Motor neuron (in vitro differentiated cells): ENCODE measurements at regions not wholly inside any gene's neighbourhood (a gene's known extent, or its start where the extent isn't known, plus 50 kb on each side); places are given as distances from the start of the nearest gene placed in this dataset.
"Not testable (repeated sequence)": the region's sequence is repeated elsewhere in the genome, so short reads cannot be mapped to it uniquely, and the experiment has no call there.

ENCODE experiments used
- ATAC-seq, 8 experiments: fragments of 200-7000 bp; cut with Tn5 transposase; replicated peaks in 6 of 8; 2 replicates each; pipeline ENCODE4 v1.8.0; 2021; ENCODE audit warnings: mild to moderate bottlenecking in 8 of 8, moderate library complexity in 8 of 8
- H3K27ac ChIP-seq, 2 donors: fragments of 250-450 bp; sonication (Bioruptor Pico); 2 replicates each; pipeline ENCODE4 v1.9.0; 2021; ENCODE audit warnings: antibody characterized with exemption in 2 of 2, mild to moderate bottlenecking in 2 of 2, moderate library complexity in 1 of 2
- H3K4me1 ChIP-seq, 2 donors: fragments of 250-450 bp; sonication (Bioruptor Pico); replicated peaks in 1 of 2; 2 replicates each; pipeline ENCODE4 v1.6.1; 2021; ENCODE audit warnings: antibody characterized with exemption in 2 of 2, mild to moderate bottlenecking in 2 of 2, moderate library complexity in 1 of 2
- H3K4me3 ChIP-seq, 5 donors: fragments of 250-450 bp; sonication (Bioruptor Pico); 2 replicates each; pipeline ENCODE4 v1.9.0; 2021; ENCODE audit warnings: antibody characterized with exemption in 5 of 5, mild to moderate bottlenecking in 5 of 5, moderate library complexity in 4 of 5
- WGBS, 10 experiments: fragments of 450-650 bp; shearing (Covaris generic); methylation state at CpG; one replicate each; pipeline ENCODE4 v1.0.0; 2022; 5-methylcytosine and 5-hydroxymethylcytosine counted together
- in situ Hi-C, 9 experiments: fragments of 400-800 bp; cut with MboI; loops; one replicate each; pipeline ENCODE4 v1.15.0; 2021; ENCODE audit warnings: low sequenced_read_pairs in 9 of 9, low pct_unique_long_range_greater_than_20kb in 2 of 9; ENCODE audit not compliant: unreplicated experiment in 9 of 9

DNA sequence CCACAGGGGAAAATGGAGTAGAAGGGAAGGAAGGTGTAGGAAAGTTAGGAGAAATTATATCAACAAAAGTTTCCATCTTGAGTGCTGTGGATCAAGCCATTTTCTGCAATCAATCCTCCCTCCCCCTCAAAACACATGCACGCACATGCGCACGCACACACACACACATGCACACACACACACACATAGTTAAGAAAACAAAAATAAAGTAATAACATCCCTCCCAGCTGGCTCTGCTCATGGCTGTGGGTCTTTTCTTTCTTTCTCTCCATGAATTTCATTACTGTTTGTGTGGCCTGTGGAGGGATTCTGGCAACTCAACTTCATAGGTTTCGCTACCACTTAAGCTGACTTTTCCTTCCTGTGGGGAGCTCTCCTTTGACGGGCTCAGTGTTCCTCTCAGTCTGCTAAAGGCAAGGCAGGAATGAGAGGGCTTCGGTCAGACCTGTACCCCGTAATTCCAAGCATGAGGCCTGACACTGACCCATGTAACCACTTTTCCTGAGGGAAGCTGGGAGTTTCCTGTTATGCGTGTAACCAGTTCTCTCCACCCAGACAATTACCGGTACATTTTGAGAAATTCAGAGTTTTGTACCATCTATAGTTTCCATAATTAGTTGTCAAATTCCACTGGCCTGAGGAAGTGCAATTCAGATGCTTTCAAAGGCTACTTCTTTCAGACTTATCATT lies 79.8 kb downstream of the ZNF92 start:
- in situ Hi-C loops = loop anchor here in 1 of 9 experiments (25.0 kb wide), 1 partner anchor 241 kb away; no protein-coding TSS in a partner anchor
- no peak overlapping the region for H3K27ac ChIP-seq
- H3K4me3 ChIP-seq = no peak overlapping the region
- no peaks in the 10 kb centered on the region for H3K4me1 ChIP-seq
- no peak for ATAC-seq
- WGBS, 10 experiments = 14 to 100% (median 80%) methylated on average over 1 to 5 of the region's 9 CpGs; no CpG with 5 or more reads in 2 of the 10 experiments

DNA sequence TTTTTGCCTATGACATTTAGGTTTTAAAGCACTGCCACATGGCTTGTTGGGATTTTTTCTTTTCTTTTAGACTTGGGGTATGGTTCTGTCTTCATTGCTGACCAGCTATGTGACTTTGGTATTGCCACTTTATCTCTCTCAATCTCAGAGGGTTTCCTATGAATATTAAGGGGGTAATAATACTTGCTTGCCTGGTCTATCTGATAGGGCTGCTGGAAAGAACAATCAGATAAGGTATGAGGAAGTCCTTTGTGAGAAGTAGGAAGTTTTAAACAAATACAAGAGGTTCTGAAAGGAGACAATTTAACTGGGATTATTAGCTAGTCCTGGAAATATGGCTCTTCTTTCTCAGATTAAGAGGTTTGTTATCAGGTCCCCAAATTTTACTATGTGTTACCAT lies 80.8 kb downstream of the ZNF92 start:
- H3K27ac ChIP-seq = no peak overlapping the region
- in situ Hi-C loops = loop anchor here in 1 of 9 experiments (25.0 kb wide), 1 partner anchor 242 kb away; no protein-coding TSS in a partner anchor
- H3K4me1 ChIP-seq = no peaks in the 10 kb centered on the region
- ATAC-seq = no peak
- no peak overlapping the region for H3K4me3 ChIP-seq

DNA sequence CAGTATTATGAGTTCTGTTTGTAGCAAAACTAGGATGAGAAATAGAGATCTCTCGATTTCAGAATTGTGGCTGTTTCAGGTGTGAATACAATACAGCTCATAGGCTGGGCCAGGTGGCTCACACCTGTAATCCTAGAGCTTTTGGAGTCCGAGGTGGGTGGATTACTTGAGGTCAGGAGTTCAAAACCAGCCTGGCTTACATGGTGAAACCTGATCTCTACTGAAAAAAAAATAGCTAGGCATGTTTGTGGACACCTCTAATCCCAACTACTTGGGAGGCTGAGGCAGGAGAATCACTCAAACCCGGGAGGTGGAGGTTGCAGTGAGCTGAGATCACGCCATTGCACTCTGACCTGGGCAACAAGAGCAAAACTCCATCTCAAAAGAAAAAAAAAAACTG lies 81.4 kb downstream of the ZNF92 start:
- not testable (repeated sequence) for H3K4me1 ChIP-seq, ATAC-seq, H3K4me3 ChIP-seq, H3K27ac ChIP-seq
- in situ Hi-C loops = loop anchor here in 1 of 9 experiments (25.0 kb wide), 1 partner anchor 243 kb away; no protein-coding TSS in a partner anchor
- 0 to 80% (median 41%) methylated on average over 1 to 4 of the region's 4 CpGs; no CpG with 5 or more reads in 2 of the 10 experiments for WGBS, 10 experiments

DNA sequence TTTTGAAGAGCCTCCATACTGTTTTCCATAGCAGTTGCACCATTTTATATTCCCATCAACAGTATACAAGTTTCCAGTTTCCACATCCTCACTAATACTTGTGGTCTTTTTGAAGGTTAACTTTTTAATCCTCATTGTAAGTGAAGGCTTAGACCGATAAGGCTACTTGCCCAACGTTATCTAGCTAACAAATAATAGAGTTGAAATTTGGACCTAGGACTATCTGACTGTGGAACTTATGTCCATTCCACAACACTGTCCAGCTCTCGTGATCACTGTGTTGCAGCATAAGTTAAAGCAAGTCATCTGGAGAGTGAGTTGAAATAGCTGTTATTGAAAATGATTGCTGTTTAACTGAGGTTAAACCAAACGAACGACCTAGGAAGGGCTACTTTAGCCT lies 84.0 kb downstream of the ZNF92 start:
- in situ Hi-C loops = loop anchor here in 1 of 9 experiments (25.0 kb wide), 1 partner anchor 245 kb away; no protein-coding TSS in a partner anchor
- Histone ChIP-seq H3K4me1 (no peaks in the 10 kb centered on the region), H3K4me3 (no peak overlapping the region), H3K27ac (no peak overlapping the region)
- WGBS, 10 experiments = 0 to 88% (median 54%) methylated on average over 1 to 5 of the region's 5 CpGs
- no peak for ATAC-seq

DNA sequence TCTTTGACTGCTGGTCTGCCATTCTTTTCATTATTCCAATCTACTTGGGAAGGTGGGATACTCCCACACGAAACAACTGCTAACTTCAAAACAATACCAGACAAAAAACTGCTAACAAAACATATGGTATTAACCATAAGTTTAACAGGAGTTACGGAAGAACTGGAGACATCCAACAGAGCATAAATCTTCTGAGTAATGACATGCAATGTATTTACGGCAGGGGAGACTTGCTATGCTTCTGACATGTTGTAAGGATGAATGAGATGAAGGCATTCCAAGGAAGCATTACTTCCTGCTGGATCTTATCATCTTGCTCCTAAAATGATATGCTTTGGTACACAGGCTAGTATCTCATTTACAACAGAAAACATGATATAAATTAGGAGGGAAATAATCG lies 85.8 kb downstream of the ZNF92 start:
- no peaks in the 10 kb centered on the region for H3K4me1 ChIP-seq
- H3K4me3 ChIP-seq = no peak overlapping the region
- in situ Hi-C loops = loop anchor here in 1 of 9 experiments (25.0 kb wide), 1 partner anchor 247 kb away; no protein-coding TSS in a partner anchor
- no peak for ATAC-seq
- 0 to 71% (median 55%) methylated on average over 2 to 4 of the region's 4 CpGs for WGBS, 10 experiments
- no peak overlapping the region for H3K27ac ChIP-seq

DNA sequence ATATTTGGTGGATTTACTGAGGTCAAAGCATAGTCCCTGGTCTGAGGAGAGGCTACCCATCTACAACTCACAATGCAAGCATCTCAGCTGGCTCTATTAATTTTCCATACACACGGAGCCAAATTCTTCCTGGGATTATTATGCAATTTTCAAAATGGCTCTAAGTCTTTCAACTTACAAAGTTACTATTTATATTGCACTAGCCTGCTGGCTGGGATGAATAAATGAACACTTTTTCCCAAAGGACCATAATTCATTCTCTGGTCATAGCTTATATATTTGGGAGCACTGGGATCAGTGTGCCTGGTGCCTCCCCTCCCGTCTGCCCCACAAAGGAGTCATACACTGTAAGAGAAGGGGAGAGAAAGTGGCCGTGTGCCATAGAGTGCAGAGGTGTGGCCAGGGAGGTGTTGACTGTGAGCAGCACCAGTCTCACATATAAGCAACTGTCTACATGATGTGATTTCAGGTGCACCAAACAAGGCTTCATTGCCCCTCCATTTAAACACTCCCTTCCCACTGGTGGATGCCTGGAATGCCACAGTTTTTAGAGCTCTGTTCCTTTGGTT lies 88.6 kb downstream of the ZNF92 start:
- 0 to 67% (median 22%) methylated on average over 1 to 3 of the region's 3 CpGs; no CpG with 5 or more reads in 3 of the 10 experiments for WGBS, 10 experiments
- H3K27ac ChIP-seq = no peak overlapping the region
- H3K4me1 ChIP-seq = no peaks in the 10 kb centered on the region
- in situ Hi-C loops = loop anchor here in 1 of 9 experiments (25.0 kb wide), 1 partner anchor 250 kb away; no protein-coding TSS in a partner anchor
- ATAC-seq = no peak
- H3K4me3 ChIP-seq = no peak overlapping the region

DNA sequence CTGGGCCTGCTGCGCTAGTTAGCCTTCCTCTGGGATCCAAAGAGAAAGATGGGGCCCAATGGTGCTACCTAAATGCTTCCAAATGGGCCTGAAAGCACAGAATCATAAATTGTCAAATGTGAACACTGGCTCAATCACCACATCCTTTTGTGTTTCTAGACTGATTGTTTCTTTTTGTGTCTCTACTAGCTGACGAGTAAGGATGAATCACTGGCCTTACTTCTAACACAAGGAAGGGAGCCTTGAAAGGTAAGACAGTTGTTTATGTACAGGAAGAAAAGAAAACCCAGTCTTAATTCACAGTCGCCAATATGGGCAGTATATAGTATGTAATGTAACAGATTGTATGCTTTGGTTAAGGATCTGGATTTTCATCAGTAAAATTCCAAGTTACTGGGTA lies 89.5 kb downstream of the ZNF92 start:
- Histone ChIP-seq H3K27ac (no peak overlapping the region), H3K4me1 (no peaks in the 10 kb centered on the region), H3K4me3 (no peak overlapping the region)
- ATAC-seq = no peak
- 7 to 80% (median 53%) methylated on average over 1 to 3 of the region's 3 CpGs; no CpG with 5 or more reads in 1 of the 10 experiments for WGBS, 10 experiments
- in situ Hi-C loops = loop anchor here in 1 of 9 experiments (25.0 kb wide), 1 partner anchor 251 kb away; no protein-coding TSS in a partner anchor

DNA sequence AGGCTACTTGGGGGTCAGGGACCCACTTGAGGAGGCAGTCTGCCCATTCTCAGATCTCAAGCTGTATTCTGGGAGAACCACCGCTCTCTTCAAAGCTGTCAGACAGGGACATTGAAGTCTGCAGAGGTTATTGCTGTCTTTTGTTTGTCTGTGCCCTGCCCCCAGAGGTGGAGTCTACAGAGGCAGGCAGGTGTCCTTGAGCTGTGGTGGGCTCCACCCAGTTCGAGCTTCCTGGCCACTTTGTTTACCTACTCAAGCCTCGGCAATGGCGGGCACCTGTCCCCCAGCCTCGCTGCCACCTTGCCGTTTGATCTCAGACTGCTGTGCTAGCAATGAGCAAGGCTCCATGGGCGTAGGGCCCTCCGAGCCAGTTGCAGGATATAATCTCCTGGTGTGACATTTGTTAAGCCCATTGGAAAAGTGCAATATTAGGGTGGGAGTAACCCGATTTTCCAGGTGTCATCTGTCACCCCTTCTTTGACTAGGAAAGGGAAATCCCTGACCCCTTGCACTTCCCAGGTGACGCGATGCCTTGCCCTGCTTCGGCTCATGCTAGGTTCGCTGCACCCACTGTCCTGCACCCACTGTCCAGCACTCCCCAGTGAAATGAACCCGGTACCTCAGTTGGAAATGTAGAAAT lies 96.4 kb downstream of the ZNF92 start:
- in situ Hi-C loops = loop anchor here in 1 of 9 experiments (25.0 kb wide), 1 partner anchor 258 kb away; no protein-coding TSS in a partner anchor
- ATAC-seq, H3K4me3 ChIP-seq, H3K27ac ChIP-seq, H3K4me1 ChIP-seq: not testable (repeated sequence)
- 17 to 100% (median 35%) methylated on average over 1 to 7 of the region's 14 CpGs; no CpG with 5 or more reads in 4 of the 10 experiments for WGBS, 10 experiments

DNA sequence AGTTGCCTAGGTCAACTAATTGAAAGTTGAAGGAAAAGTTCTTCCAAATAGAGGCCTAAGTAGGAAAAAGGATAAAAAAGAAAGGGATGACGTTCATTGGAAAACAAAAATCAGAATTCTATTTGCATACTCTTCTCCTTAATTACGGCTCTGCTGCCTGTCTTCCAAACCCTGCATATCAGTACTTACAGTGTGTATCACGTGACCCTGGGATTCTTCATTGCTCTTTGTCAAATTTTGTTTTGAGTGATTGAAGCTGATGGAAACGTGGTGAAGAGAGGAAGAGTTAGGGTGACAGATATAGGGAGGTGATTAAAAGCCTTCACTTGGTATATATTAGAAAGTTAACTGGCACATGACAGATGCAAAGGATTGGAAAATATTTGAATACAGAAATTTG lies 97.9 kb downstream of the ZNF92 start:
- Histone ChIP-seq H3K27ac (no peak overlapping the region), H3K4me1 (no peaks in the 10 kb centered on the region), H3K4me3 (no peak overlapping the region)
- in situ Hi-C loops = loop anchor here in 1 of 9 experiments (25.0 kb wide), 1 partner anchor 259 kb away; no protein-coding TSS in a partner anchor
- WGBS, 10 experiments = 0 to 77% (median 30%) methylated on average over 1 to 4 of the region's 4 CpGs
- ATAC-seq = no peak

DNA sequence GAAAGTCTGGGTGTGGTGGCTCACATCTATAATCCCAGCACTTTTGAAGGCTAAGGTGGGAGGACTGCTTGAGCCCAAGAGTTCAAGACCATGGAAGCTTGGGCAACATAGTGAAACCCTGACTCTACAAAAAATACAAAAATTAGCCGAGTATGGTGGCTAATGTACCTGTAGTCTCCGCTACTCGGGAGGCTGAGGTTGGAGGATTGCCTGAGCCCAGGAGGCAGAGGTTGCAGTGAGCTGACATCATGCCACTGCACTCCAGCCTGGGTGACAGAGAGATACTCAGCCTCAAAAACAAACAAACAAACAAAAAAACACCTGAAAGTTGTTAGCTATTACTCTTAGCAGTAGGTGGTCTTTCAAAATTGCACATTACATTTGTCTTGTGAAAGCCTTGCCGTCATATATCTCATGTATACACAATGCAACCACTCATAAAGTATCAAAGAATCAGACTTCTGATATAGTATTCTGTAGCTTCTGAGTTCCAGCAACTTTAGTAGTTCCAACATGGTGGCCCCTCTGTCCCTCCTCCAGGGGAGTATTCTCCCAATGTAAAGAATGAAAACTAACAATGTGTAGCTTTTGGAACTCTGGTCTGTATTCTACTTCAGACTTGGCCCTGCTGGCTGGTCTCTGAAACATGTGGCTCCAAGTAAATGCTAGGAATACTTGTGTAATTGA lies 101.5 kb downstream of the ZNF92 start:
- Histone ChIP-seq H3K4me3 (no peak overlapping the region), H3K4me1 (no peaks in the 10 kb centered on the region), H3K27ac (no peak overlapping the region)
- 12 to 100% (median 60%) methylated on average over 1 to 3 of the region's 4 CpGs; no CpG with 5 or more reads in 4 of the 10 experiments for WGBS, 10 experiments
- no peak for ATAC-seq
- in situ Hi-C loops = no loop called here

DNA sequence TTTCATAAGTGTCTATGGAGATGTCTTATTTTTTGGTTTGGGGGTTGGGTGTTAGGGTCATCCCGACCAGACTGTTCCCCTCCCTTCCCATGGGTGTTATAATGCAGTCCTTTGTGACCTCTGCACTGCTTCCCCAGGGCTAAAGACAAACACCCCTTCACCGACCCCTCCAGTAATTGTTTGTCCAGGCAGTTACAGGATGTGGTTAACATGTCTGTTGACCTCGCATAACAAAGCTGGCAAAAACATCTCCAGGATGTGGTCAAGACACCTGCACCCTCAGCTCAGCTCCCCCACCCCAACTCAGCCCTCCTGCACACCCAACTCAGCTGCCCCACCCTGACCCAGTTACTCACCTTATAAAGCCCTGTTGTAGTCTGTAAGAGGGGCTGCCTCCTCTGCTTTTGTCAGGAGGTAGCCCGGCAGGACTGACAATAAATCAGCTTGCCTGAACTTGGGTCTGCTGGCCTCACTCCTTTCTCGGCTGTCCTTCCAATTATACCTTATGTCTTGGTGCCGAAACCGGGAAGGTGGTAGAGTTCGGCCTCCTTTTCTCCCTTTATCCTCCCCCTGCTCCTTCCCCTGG lies 102.2 kb downstream of the ZNF92 start:
- no peak overlapping the region for H3K4me3 ChIP-seq
- WGBS, 10 experiments = 0 to 83% (median 55%) methylated on average over 1 to 7 of the region's 8 CpGs; no CpG with 5 or more reads in 6 of the 10 experiments
- H3K4me1 ChIP-seq = no peaks in the 10 kb centered on the region
- in situ Hi-C loops = no loop called here
- no peak for ATAC-seq
- no peak overlapping the region for H3K27ac ChIP-seq

DNA sequence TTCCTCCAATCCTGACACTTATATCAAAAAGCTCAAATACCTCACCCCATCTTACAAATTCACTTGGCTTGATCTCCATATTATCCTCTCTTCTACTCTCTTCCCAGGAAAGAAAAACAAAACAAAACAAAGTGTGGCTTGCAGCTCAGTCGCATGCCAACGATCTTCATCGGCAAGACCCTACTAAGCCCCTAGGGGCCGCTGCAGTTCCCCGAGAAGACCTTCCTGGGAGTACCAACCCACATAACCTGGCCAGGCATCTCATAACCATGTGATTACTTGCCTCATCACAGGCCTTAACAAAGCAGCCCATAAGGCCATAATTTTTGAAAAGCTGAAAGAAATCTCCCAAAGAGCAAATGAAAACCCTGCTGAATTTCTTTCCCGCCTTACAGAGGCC lies 103.7 kb downstream of the ZNF92 start:
- Histone ChIP-seq H3K27ac (no peak overlapping the region), H3K4me3 (no peak overlapping the region), H3K4me1 (no peaks in the 10 kb centered on the region)
- in situ Hi-C loops = no loop called here
- 25 to 76% (median 57%) methylated on average over 1 to 6 of the region's 6 CpGs for WGBS, 10 experiments
- peak in 1 of 8 experiments; percentile 77 for ATAC-seq
